ENCODE measurements at regions not wholly inside any gene's neighbourhood (a gene's known extent, or its start where the extent isn't known, plus 50 kb on each side); places are given as distances from the start of the nearest gene placed in this dataset.

GRCh38 chr5:52255308-52255707, 532.4 kb upstream of the ITGA1 start:
- H3K4me3 ChIP-seq (replicated peaks in 1 of 2; ENCODE audit: low read depth in 2 of 2, low read length in 2 of 2): no peak overlapping the region
- DNase-seq (ENCODE audit: low read depth in 2 of 2): no peak
- no peak for TF ChIP-seq CTCF (IDR thresholded peaks at IDR 0.05; ENCODE audit: low read depth, low read length)

- H3K4me3 ChIP-seq (replicated peaks in 1 of 2; ENCODE audit: low read depth in 2 of 2, low read length in 2 of 2): no peak overlapping the region
- TF ChIP-seq CTCF (IDR thresholded peaks at IDR 0.05; ENCODE audit: low read depth, low read length): no peak
- no peak for DNase-seq (ENCODE audit: low read depth in 2 of 2)
These were observed 524.9 kb upstream of the ITGA1 start for GRCh38 chr5:52262844-52263243.

GRCh38 chr5:52269401-52269800, 518.3 kb upstream of the ITGA1 start:
- H3K4me3 ChIP-seq (replicated peaks in 1 of 2; ENCODE audit: low read depth in 2 of 2, low read length in 2 of 2): no peak overlapping the region
- DNase-seq (ENCODE audit: low read depth in 2 of 2): no peak
- TF ChIP-seq CTCF (IDR thresholded peaks at IDR 0.05; ENCODE audit: low read depth, low read length): no peak

GRCh38 chr5:52269859-52270258, 517.9 kb upstream of the ITGA1 start:
- no peak for DNase-seq (ENCODE audit: low read depth in 2 of 2)
- H3K4me3 ChIP-seq (replicated peaks in 1 of 2; ENCODE audit: low read depth in 2 of 2, low read length in 2 of 2): no peak overlapping the region
- TF ChIP-seq CTCF (IDR thresholded peaks at IDR 0.05; ENCODE audit: low read depth, low read length): no peak

GRCh38 chr5:52275639-52276038, 512.1 kb upstream of the ITGA1 start:
- no peak overlapping the region for H3K4me3 ChIP-seq (replicated peaks in 1 of 2; ENCODE audit: low read depth in 2 of 2, low read length in 2 of 2)
- no peak for DNase-seq (ENCODE audit: low read depth in 2 of 2)
- no peak for TF ChIP-seq CTCF (IDR thresholded peaks at IDR 0.05; ENCODE audit: low read depth, low read length)

GRCh38 chr5:52277101-52277500, 510.6 kb upstream of the ITGA1 start:
- no peak for DNase-seq (ENCODE audit: low read depth in 2 of 2)
- no peak overlapping the region for H3K4me3 ChIP-seq (replicated peaks in 1 of 2; ENCODE audit: low read depth in 2 of 2, low read length in 2 of 2)
- TF ChIP-seq CTCF (IDR thresholded peaks at IDR 0.05; ENCODE audit: low read depth, low read length): no peak

GRCh38 chr5:52282647-52283046, 505.1 kb upstream of the ITGA1 start:
- no peak for TF ChIP-seq CTCF (IDR thresholded peaks at IDR 0.05; ENCODE audit: low read depth, low read length)
- no peak overlapping the region for H3K4me3 ChIP-seq (replicated peaks in 1 of 2; ENCODE audit: low read depth in 2 of 2, low read length in 2 of 2)
- DNase-seq (ENCODE audit: low read depth in 2 of 2): no peak
